GM12892 (cell line): ENCODE measurements at regions not wholly inside any gene's neighbourhood (a gene's known extent, or its start where the extent isn't known, plus 50 kb on each side); places are given as distances from the start of the nearest gene placed in this dataset.

ENCODE experiments used
- DNase-seq: peaks from one replicate; pipeline ENCODE4 v3.0.0; 2011; ENCODE audit not compliant: insufficient read length
- FAIRE-seq: peaks from 2 replicates; lab custom pipeline; 2011; peaks lifted over from hg19 to GRCh38; lab: Jason Lieb, UNC
- POLR2A ChIP-seq: IDR thresholded peaks from 2 replicates; pipeline ENCODE4 v1.6.1; 2011; ENCODE audit warnings: low read depth, low read length, control low read depth
- POLR2AphosphoS5 ChIP-seq: IDR thresholded peaks from 2 replicates; pipeline ENCODE4 v1.6.1; 2011; ENCODE audit warnings: low read depth, low read length, control low read depth
- TAF1 ChIP-seq: IDR thresholded peaks from 2 replicates; pipeline ENCODE4 v1.6.1; 2011; ENCODE audit warnings: low read depth, mild to moderate bottlenecking, control low read depth, low read length, borderline replicate concordance

DNA sequence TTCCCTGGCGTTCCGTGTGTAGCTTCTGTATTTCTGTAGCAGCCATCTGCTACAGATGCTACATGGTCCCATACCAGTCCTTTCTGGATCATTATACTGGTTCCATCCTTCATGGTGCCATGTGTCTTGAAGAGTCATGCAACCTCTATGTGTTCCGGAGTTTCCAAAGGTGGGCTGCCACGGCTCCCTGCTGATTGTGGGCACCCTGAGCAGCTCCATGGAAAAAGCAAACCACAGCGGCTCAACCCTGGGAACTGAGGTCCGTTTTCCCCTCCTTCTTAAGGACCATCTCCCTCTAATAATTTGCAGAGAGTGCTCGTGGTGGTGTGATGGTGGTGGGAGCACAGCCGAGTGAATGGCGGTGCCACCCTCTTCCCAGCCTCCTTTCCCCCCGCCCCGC is 600.4 kb downstream of the CCDC171 start:
- FAIRE-seq (no peak), DNase-seq (no peak)
- no peak for TF ChIP-seq POLR2AphosphoS5
- TF ChIP-seq POLR2A = no peak
- TF ChIP-seq TAF1 = no peak

DNA sequence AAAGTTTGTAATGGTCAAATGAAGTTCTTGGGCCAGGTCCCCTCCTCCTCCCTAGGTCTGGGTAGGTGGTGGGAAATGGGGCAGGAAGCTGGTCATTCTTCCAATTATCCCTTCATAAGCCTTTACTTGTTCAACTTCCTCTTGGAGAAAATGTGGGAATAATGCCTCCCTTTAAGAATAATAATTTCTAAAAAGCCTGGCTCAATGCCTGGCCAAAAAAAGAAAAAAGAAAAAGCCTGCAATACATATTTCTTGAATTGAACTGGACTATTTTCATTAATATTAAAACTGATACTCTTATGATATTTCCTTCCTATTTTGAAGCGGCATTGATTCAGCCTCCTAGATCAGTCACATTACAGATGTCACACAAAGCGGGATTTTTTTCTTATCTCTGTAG is 600.9 kb downstream of the CCDC171 start:
- DNase-seq = no peak
- TF ChIP-seq POLR2A (no peak), TAF1 (no peak), POLR2AphosphoS5 (no peak)
- no peak for FAIRE-seq

DNA sequence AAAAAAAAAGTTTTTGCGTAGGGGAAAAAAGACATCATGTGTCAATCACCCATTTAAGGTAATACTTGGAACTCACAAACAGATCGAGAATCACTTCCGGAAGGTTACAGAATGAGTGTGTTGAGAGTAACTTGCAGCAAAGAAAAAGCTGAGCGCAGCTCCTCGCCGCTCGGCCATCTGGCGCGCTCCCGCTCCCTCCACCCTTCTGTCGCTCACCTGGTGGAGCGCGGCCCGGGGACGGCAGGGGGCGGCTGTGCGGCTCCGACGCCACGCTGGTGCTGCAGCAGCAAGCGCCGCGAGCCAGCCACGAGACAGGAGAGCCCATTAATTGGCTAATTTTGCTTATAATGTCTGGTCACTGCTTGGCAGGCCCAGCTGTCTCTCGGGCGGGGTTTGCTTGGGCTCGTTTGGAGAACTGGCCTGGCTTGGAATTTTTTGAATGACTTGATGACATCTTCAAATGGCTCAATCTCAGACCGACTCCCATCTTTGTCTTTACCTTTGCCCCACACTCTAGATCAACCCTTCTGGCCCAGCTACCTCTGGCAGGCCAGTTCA is 601.8 kb downstream of the CCDC171 start:
- FAIRE-seq (peak; percentile 51), DNase-seq (peak; percentile 38)
- TF ChIP-seq POLR2AphosphoS5 = no peak
- no peak for TF ChIP-seq POLR2A
- TF ChIP-seq TAF1 = no peak

DNA sequence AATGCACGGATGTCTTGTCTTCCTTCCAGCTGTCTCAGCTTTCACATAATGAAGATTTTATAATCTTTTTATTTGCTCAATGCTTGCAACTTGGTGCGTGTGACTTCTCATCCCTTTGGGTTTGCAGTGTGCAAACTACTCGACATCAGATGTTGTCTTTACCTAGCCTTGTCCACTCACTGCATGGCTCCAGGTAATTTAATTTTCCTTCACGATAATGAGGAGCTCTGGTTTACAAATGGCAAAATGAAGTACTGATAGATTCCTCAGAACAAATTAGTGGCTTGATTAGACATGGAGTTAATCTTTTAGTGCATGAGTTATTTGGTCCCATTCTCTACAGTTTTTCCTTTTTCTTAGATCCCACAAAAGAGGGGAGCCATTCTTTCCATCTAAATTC is 603.0 kb downstream of the CCDC171 start:
- FAIRE-seq = no peak
- TF ChIP-seq TAF1 (no peak), POLR2AphosphoS5 (no peak), POLR2A (no peak)
- no peak for DNase-seq

DNA sequence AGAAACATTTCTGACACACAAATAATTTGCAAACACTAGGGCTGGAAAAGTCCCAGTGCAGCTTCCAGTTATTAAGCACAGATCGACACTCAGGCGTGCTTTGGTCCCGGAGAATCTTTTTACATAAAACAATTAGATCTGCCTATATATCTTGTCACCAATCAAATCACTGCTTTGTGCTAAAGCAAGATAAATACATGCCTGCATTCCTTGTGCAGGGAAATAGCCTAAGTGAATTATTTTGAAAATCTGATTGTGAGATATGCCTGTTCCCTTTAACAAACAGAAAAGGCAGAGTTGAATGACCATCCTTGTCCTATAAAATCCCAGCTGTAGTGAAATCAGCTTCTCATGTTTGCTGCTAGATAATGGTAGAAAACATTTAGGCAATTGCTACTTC is 604.4 kb downstream of the CCDC171 start:
- no peak for DNase-seq
- TF ChIP-seq POLR2A = no peak
- FAIRE-seq = no peak

DNA sequence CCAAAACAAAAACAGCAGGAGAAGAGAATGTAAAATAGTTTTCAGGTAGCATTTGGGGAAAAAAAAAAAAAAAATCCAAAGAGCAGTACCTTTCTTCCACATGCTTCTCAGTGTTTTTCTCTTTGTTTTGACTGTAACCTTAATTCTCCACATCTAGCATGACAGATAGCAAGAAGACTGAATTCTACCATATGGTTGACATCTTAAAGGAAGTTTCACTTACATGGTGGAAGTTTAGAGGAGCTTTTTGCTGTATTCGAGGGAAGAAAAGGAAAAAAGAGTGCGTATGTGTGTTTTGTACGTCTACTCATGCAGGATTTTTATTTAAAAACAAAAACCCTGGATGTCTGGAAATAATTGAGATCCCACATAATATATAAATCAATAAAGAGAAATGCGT is 604.8 kb downstream of the CCDC171 start:
- no peak for FAIRE-seq
- TF ChIP-seq POLR2AphosphoS5 (no peak), POLR2A (no peak), TAF1 (no peak)
- DNase-seq = no peak

DNA sequence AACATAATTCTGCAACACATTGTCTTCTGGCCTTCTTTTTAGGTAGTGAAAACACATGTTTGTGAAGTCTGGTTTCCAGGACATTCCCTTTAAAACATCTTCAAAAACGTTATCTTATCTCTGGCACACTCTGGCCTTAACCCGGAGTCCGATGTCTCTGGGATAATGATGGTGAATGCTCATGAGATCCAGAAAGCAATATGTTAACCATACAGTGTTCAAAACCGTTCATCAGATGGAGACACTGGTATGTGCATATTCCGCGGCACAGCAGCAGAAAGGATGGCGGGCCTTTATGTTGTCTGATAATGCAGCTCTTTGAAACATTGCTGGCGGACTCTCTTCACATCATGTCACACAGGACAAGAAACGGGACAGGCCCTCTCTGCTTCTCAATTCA is 605.2 kb downstream of the CCDC171 start:
- FAIRE-seq (no peak), DNase-seq (no peak)
- TF ChIP-seq TAF1 (no peak), POLR2AphosphoS5 (no peak), POLR2A (no peak)

DNA sequence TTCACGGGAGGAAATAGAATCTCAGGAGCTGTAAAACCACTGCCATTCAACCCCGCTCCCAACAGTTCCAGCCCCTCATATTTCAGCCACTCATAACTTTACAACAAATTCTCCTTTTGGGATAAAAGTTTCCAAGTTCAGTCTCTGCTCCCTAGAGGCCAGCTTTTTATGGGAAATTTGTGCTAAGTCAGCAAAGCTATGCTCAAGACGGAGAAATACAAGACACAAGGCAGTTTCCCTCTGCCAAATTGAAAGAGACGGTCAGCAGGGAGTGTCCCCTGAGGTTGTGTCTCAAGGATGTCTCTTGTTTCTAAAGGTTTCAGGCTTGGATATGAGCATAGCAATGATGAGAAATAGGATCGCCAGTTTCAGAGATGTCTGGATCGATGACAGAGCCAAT is 608.6 kb downstream of the CCDC171 start:
- FAIRE-seq = no peak
- DNase-seq = no peak
- TF ChIP-seq TAF1 (no peak), POLR2AphosphoS5 (no peak), POLR2A (no peak)

DNA sequence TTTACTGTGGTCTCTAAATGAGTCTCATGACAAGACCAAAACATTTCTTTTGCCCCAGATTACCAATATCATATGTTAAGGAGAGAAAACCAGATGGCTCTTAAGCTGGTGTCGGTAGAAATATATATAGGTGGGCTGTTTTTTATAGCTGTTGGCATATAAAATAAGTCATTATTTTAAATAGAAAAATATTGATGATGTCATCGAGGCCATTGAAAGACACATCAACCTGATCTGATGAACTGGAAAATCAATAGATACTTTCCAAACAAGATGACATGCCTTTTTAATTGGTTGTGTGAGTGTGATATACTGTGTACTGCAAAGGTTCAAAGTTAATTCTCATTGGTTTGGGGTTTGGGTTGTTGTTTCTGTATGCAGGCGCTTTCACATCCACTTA is 617.3 kb downstream of the CCDC171 start:
- no peak for TF ChIP-seq TAF1
- TF ChIP-seq POLR2A = no peak
- no peak for TF ChIP-seq POLR2AphosphoS5
- DNase-seq (no peak), FAIRE-seq (no peak)

DNA sequence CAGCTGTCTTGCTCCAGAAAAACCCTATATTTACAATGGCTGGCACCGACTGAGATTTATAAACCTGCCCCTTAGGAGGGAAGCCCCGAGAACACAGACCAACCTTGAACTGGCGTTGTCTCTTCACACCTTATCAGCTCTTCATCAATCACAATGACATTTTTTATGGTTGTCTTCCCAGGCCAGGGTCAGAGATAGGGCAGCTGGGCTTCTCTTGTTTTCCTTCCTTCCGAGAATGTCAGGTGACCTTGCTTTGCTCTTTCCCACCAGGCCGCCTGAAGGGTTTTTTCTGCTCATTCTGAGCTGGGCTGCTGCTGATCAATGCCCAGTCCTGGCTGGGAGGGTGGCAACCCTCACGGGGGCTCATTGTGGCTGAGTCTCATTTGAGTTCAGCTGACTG is 619.1 kb downstream of the CCDC171 start:
- no peak for TF ChIP-seq TAF1
- no peak for TF ChIP-seq POLR2A
- TF ChIP-seq POLR2AphosphoS5 = no peak
- DNase-seq = no peak
- no peak for FAIRE-seq

DNA sequence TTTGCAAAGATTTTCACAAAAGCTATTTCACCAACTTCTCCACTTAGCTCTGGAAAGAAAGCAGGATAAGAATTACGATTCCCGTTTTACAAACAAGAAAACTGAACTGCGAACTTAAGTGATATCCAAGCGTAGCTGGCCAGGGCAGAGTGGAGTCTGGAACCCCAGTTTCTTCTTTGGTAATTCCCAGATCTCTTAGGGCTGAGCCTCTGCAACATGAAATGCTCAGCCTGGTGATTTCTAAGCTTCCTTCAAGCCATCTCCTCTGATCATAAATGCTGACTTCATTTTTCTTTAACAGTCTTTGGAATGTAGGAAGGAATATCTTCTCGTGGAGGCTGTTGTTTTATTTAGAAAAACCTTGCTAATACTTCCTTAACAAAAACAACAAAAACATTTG is 620.0 kb downstream of the CCDC171 start:
- DNase-seq (no peak), FAIRE-seq (no peak)
- TF ChIP-seq POLR2AphosphoS5 = no peak
- TF ChIP-seq TAF1 = no peak
- no peak for TF ChIP-seq POLR2A

DNA sequence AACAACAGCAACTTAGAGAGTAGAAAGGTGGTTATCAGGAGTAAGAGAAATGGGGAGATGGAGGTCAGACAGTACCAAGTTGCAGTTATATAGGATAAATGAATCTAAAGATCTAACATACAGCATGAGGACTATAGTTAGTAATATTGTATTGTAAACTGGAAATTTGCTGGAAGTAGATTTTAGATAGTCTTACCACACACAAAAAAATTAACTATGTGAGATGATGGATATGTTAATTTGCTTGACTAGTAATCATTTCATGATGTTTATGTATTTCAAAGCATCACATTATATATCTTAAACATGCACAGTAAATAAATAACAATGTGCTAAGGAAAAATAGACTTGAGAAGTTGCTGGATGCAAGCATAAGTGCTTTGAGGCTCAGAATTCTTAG is 622.1 kb downstream of the CCDC171 start:
- no peak for DNase-seq
- no peak for FAIRE-seq
- TF ChIP-seq POLR2AphosphoS5 (no peak), TAF1 (no peak), POLR2A (no peak)

DNA sequence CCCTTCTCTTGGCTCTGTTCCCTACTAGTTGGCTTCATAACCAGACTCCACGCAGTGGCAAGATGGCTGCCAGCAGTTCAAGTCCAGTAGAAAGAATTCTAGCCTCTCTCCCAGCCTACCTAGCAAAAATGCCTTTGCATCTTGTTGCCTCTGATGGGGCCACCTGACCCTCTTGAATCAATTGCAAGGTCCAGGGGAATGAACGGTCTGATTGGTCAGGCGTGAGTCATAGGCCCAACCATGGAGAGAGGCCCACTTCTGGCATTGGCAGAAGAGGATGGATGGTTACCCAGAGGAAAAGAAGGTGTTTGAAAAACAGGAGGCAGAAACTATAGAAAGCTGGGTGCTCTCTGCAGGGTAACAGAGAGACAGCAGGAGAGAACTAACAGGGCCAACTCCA is 622.6 kb downstream of the CCDC171 start:
- no peak for DNase-seq
- no peak for FAIRE-seq
- TF ChIP-seq POLR2A (no peak), TAF1 (no peak), POLR2AphosphoS5 (no peak)

DNA sequence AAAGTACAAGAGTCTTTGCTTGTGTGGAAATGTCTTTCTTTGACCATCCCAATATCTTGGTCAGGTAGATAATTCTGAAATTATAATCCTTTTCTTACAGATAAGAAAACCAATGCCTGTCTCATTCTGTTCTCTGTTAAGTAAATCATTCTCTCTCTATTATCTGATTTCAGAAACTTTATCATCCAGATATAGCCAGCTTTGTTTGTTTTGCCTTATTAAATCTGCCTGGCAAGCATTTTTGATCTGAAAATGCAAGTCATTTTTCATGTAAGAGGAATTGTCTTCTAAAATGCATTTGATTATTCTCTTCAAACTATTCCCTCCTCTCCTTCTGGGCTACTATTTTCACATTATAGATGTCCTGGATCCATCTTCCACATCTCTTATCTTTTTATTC is 625.5 kb downstream of the CCDC171 start:
- DNase-seq = no peak
- TF ChIP-seq TAF1 (no peak), POLR2A (no peak), POLR2AphosphoS5 (no peak)
- FAIRE-seq = no peak
